Tibial nerve (tissue), 3 donors: ENCODE measurements at regions not wholly inside any gene's neighbourhood (a gene's known extent, or its start where the extent isn't known, plus 50 kb on each side); places are given as distances from the start of the nearest gene placed in this dataset.

ENCODE experiments used
- CTCF ChIP-seq, 5 experiments: fragments of 200-600 bp in 3 of 5; fragments of 450-650 bp in 2 of 5; sonication (generic) in 3 of 5; IDR thresholded peaks; one replicate each; pipeline ENCODE4 v1.5.1; 2016 to 2019; ENCODE audit warnings: antibody characterized with exemption in 5 of 5, mild to moderate bottlenecking in 3 of 5, moderate library complexity in 2 of 5
- POLR2A ChIP-seq, 2 donors: fragments of 450-650 bp; IDR thresholded peaks; one replicate each; pipeline ENCODE4 v1.6.1; 2017; ENCODE audit warnings: antibody characterized with exemption in 2 of 2, mild to moderate bottlenecking in 2 of 2, moderate library complexity in 2 of 2

GRCh38 chr11:88404932-88405710, 67.6 kb upstream of the CTSC start:
- TF ChIP-seq POLR2A (IDR thresholded peaks at IDR 0.05), result no peak
- TF ChIP-seq CTCF (IDR thresholded peaks at IDR 0.05), result no peak
